ENCODE measurements at regions not wholly inside any gene's neighbourhood (a gene's known extent, or its start where the extent isn't known, plus 50 kb on each side); places are given as distances from the start of the nearest gene placed in this dataset.

DNA sequence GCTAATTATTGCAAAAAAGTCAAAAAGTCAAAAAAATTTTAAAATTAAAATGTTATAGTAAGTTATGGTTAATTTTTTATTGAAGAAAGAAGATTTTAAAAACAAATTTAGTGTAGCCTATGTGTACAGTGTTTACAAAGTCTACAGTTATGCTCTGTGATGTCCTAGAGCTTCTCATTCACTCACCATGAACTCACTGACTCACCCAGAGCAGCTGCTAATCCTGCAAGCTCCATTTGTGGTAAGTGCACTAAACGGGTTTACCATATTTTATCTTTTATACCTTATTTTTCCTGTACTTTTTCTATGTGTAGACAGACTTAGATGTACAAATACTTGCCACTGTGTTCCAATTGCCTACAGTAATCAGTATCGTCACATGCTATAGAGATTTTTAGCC, 788.2 kb downstream of the DSC3 start:
- TF ChIP-seq POLR2A (IDR thresholded peaks at IDR 0.05; ENCODE audit: low read length): no peak
- DNase-seq: no peak

- TF ChIP-seq POLR2A (IDR thresholded peaks at IDR 0.05; ENCODE audit: low read length) (no peak), GATA1 (IDR thresholded peaks at IDR 0.05; ENCODE audit: low read depth, low read length) (no peak)
- DNase-seq: no peak
Observed at GRCh38 chr18:30248056-30248455, 794.5 kb downstream of the DSC3 start.

DNA sequence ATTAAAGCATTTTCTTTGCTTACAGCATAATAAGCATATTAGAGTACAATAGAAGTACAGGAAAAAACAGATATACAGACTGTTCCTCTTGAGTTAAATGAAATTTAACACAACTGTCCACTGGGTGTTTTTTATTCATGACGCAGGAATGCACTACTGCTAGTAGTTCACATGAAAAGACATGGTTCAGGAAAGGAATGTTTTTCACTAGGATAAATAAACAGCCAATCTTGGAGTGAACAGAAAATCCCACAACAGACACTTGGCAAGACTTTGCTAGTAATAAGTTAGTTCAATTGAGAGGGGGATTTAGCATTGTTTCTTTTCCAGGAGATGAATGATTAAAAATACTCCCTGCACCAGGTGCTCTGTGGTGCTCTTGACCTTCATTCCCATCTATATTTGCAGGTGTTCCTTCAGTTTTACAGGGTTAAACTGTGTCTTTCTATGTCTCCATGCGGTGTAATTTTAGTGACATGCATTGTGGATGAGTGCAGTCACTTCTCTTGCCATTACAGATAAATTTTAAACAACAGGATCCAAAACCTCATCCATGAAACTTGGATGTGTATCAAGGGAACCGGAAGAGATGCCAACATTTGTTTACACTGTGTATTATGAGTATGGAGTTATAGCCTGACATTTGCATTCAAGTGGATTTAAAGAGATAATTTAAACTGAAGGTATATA, 796.6 kb downstream of the DSC3 start:
- TF ChIP-seq POLR2A (IDR thresholded peaks at IDR 0.05; ENCODE audit: low read length) (no peak), GATA1 (IDR thresholded peaks at IDR 0.05; ENCODE audit: low read depth, low read length) (no peak)
- no peak for DNase-seq

- no peak for DNase-seq
- TF ChIP-seq GATA1 (IDR thresholded peaks at IDR 0.05; ENCODE audit: low read depth, low read length): no peak
- TF ChIP-seq POLR2A (IDR thresholded peaks at IDR 0.05; ENCODE audit: low read length): no peak
Observed at GRCh38 chr18:30234755-30235154, 807.8 kb downstream of the DSC3 start.

DNA sequence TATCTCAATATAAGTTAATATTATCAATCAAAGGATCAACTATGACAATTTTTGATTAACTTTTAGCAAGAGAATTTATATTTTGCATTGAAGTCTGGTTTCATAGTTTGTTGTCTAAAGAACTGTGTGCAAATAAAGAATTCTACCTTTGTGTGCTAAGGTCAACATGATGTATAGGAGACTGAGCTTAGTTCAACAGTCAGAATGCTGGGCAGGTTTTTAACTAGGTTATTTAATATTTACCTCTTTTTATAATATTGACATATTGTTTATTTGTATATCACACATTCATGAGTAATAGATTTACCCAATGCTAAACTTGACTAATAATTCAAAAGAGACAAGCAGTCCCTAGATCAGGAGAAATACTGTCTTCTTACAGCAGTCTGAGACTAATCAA, 831.4 kb downstream of the DSC3 start:
- DNase-seq: no peak
- TF ChIP-seq POLR2A (IDR thresholded peaks at IDR 0.05; ENCODE audit: low read length) (no peak), GATA1 (IDR thresholded peaks at IDR 0.05; ENCODE audit: low read depth, low read length) (no peak)

DNA sequence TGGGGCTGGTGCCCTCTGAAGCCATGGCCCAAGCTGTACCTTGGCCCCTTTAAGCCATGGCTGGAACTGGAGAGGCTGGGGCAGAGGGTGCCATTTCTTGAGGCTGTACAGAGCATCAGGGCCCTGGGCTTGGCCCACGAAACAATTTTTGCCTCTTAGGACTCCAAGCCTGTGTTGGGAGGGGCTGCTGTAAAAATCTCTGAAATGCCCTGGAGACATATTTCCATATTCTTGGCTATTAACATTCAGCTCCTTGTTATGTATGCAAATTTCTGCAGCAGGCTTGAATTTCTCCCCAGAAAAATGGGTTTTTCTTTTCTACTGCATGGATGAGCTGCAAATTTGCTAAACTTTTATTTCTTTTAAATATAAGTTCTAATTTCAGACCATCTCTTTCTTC, 834.0 kb downstream of the DSC3 start:
- TF ChIP-seq GATA1 (IDR thresholded peaks at IDR 0.05; ENCODE audit: low read depth, low read length) (no peak), POLR2A (IDR thresholded peaks at IDR 0.05; ENCODE audit: low read length) (no peak)
- DNase-seq: no peak

- TF ChIP-seq GATA1 (IDR thresholded peaks at IDR 0.05; ENCODE audit: low read depth, low read length) (no peak), POLR2A (IDR thresholded peaks at IDR 0.05; ENCODE audit: low read length) (no peak)
- DNase-seq: no peak
Observed at GRCh38 chr18:30192216-30192615, 850.3 kb downstream of the DSC3 start.

GRCh38 chr18:30186245-30186644, 856.3 kb downstream of the DSC3 start:
- DNase-seq: no peak
- TF ChIP-seq POLR2A (IDR thresholded peaks at IDR 0.05; ENCODE audit: low read length): no peak
- no peak for TF ChIP-seq GATA1 (IDR thresholded peaks at IDR 0.05; ENCODE audit: low read depth, low read length)

- no peak for TF ChIP-seq GATA1 (IDR thresholded peaks at IDR 0.05; ENCODE audit: low read depth, low read length)
- TF ChIP-seq POLR2A (IDR thresholded peaks at IDR 0.05; ENCODE audit: low read length): no peak
Observed at GRCh38 chr18:30177056-30177455, 865.5 kb downstream of the DSC3 start.

GRCh38 chr18:30175621-30176225, 866.8 kb downstream of the DSC3 start:
- TF ChIP-seq GATA1 (IDR thresholded peaks at IDR 0.05; ENCODE audit: low read depth, low read length) (no peak), POLR2A (IDR thresholded peaks at IDR 0.05; ENCODE audit: low read length) (no peak)
- DNase-seq: no peak

More at GRCh38 chr18:30177056-30177455, 865.5 kb downstream of the DSC3 start:
- DNase-seq: no peak

- TF ChIP-seq GATA1 (IDR thresholded peaks at IDR 0.05; ENCODE audit: low read depth, low read length) (no peak), POLR2A (IDR thresholded peaks at IDR 0.05; ENCODE audit: low read length) (no peak)
- DNase-seq: no peak
Observed at GRCh38 chr18:30175061-30175574, 867.4 kb downstream of the DSC3 start.

DNA sequence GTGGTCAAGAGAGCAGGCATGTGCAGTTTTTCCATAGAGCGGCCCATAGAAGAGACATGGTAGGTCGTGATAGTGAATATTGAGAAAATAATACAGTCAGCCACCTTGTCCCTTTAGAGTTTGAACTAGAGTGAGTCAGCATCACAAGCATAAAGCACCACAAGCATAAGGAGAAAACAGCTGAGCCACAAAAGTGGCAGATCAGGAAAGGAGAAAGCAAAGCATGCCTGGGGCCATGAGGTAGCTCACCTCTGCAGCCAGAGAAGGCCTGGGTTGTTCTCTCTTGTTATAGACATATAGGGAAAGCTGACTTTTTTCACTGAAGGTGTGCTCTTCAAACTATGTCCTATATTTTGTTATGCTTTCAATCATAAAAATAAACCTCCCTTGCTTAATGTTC, 879.0 kb downstream of the DSC3 start:
- TF ChIP-seq GATA1 (IDR thresholded peaks at IDR 0.05; ENCODE audit: low read depth, low read length): no peak
- no peak for TF ChIP-seq POLR2A (IDR thresholded peaks at IDR 0.05; ENCODE audit: low read length)
- DNase-seq: no peak

DNA sequence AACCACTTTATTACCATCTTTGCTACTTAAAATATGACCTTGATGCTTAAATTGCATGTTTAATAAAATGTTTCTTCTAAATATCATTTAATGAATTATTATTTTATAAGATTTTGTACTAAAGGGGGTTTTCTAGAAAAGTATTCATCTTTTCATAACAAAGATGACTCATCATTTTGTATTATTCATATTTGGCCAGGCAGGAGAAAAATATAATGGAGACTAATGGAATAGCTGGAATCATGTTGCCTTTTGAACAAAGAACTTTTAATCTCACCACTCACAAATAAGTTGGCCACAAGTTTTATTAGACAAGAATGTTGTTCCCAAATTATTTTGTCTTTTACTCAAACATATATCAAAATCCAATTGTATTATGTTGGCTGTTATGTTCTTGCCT, 882.4 kb downstream of the DSC3 start:
- DNase-seq: no peak
- TF ChIP-seq POLR2A (IDR thresholded peaks at IDR 0.05; ENCODE audit: low read length) (no peak), GATA1 (IDR thresholded peaks at IDR 0.05; ENCODE audit: low read depth, low read length) (no peak)

DNA sequence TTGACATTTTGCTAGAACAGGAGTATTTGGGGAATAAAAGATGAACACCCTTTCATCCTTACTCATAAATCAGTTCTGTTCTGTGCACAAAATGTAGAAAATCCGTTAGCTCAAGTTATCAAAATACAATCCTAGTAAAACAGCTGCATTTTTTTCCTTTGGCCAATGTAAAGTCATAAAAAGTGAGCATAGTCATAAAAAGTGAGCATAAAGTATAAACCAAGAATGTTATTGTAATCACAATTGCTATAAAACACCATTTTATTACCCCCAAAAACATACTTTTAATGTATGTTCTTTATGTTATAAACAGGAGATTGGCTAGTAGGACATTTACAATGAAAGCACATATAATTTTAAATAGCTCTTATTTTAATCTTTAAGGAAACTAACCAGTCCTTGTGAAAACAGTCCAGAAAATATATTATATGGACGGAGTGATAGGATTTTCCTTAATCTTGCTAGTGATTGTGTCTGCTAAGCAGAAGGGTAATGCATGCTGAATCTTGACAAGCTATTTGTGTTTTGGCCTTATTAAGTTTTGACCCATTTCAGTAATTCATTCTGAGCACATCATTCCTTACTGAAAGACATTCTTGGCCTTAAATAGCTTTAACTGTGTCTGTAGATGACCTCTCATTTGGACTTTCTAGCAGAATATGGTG, 891.8 kb downstream of the DSC3 start:
- no peak for DNase-seq
- TF ChIP-seq POLR2A (IDR thresholded peaks at IDR 0.05; ENCODE audit: low read length) (no peak), GATA1 (IDR thresholded peaks at IDR 0.05; ENCODE audit: low read depth, low read length) (no peak)

DNA sequence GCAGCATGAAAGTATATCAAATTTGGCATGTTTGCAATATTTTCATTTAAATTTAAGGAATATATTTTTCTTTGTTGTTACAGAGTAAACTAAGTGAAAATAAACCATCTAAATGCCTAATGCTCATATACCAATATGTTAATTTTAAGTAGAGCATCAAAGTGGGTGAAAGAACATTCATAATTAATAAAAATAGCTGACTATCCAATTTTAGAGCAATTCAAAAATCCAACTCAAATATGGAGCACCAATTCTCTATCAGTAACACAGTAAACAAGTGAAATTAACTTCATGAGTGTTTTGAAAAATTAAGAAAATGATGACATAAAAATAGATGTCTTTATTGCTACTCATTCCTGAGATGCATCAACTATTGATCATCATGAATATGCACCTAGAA, 893.0 kb downstream of the DSC3 start:
- TF ChIP-seq GATA1 (IDR thresholded peaks at IDR 0.05; ENCODE audit: low read depth, low read length): no peak
- no peak for TF ChIP-seq POLR2A (IDR thresholded peaks at IDR 0.05; ENCODE audit: low read length)
- no peak for DNase-seq

All from erythroblast (primary cell).